ENCODE measurements at regions not wholly inside any gene's neighbourhood (a gene's known extent, or its start where the extent isn't known, plus 50 kb on each side); places are given as distances from the start of the nearest gene placed in this dataset.

- no peaks in the 10 kb centered on the region for H3K9me3 Mint-ChIP-seq (ENCODE audit: unreplicated experiment)
- H3K4me1 Mint-ChIP-seq (ENCODE audit: unreplicated experiment), result no peaks in the 10 kb centered on the region
- no peak for DNase-seq (ENCODE audit: low spot score)
- no peak overlapping the region for H3K27ac Mint-ChIP-seq (ENCODE audit: unreplicated experiment)
- peaks cover 2% of the 10 kb centered on the region for H3K27me3 Mint-ChIP-seq (ENCODE audit: unreplicated experiment)
- no peak overlapping the region for H3K4me3 Mint-ChIP-seq (ENCODE audit: unreplicated experiment)
- H3K36me3 Mint-ChIP-seq (ENCODE audit: low read depth, unreplicated experiment), result no peaks in the 10 kb centered on the region
- TF ChIP-seq, protein P1, sequence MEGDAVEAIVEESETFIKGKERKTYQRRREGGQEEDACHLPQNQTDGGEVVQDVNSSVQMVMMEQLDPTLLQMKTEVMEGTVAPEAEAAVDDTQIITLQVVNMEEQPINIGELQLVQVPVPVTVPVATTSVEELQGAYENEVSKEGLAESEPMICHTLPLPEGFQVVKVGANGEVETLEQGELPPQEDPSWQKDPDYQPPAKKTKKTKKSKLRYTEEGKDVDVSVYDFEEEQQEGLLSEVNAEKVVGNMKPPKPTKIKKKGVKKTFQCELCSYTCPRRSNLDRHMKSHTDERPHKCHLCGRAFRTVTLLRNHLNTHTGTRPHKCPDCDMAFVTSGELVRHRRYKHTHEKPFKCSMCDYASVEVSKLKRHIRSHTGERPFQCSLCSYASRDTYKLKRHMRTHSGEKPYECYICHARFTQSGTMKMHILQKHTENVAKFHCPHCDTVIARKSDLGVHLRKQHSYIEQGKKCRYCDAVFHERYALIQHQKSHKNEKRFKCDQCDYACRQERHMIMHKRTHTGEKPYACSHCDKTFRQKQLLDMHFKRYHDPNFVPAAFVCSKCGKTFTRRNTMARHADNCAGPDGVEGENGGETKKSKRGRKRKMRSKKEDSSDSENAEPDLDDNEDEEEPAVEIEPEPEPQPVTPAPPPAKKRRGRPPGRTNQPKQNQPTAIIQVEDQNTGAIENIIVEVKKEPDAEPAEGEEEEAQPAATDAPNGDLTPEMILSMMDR (IDR thresholded peaks at IDR 0.05; ENCODE audit: unreplicated experiment), result no peak
Measured at GRCh38 chr2:16260041-16260830, 319.9 kb downstream of the MYCN start.

- Mint-ChIP-seq H3K36me3 (ENCODE audit: low read depth, unreplicated experiment) (no peaks in the 10 kb centered on the region), H3K27me3 (ENCODE audit: unreplicated experiment) (peaks cover 2% of the 10 kb centered on the region), H3K9me3 (ENCODE audit: unreplicated experiment) (no peaks in the 10 kb centered on the region), H3K27ac (ENCODE audit: unreplicated experiment) (no peak overlapping the region), H3K4me1 (ENCODE audit: unreplicated experiment) (no peaks in the 10 kb centered on the region), H3K4me3 (ENCODE audit: unreplicated experiment) (no peak overlapping the region)
- DNase-seq (ENCODE audit: low spot score), result no peak
- TF ChIP-seq, protein P1 (IDR thresholded peaks at IDR 0.05; ENCODE audit: unreplicated experiment), result no peak
Measured at GRCh38 chr2:16259010-16259409, 318.7 kb downstream of the MYCN start.

GRCh38 chr2:16258350-16258749, 318.0 kb downstream of the MYCN start:
- Mint-ChIP-seq H3K9me3 (ENCODE audit: unreplicated experiment) (no peaks in the 10 kb centered on the region), H3K27ac (ENCODE audit: unreplicated experiment) (no peak overlapping the region), H3K4me3 (ENCODE audit: unreplicated experiment) (no peak overlapping the region), H3K27me3 (ENCODE audit: unreplicated experiment) (peaks cover 2% of the 10 kb centered on the region), H3K4me1 (ENCODE audit: unreplicated experiment) (no peaks in the 10 kb centered on the region), H3K36me3 (ENCODE audit: low read depth, unreplicated experiment) (no peaks in the 10 kb centered on the region)
- no peak for DNase-seq (ENCODE audit: low spot score)
- TF ChIP-seq, protein P1 (IDR thresholded peaks at IDR 0.05; ENCODE audit: unreplicated experiment), result no peak

DNA sequence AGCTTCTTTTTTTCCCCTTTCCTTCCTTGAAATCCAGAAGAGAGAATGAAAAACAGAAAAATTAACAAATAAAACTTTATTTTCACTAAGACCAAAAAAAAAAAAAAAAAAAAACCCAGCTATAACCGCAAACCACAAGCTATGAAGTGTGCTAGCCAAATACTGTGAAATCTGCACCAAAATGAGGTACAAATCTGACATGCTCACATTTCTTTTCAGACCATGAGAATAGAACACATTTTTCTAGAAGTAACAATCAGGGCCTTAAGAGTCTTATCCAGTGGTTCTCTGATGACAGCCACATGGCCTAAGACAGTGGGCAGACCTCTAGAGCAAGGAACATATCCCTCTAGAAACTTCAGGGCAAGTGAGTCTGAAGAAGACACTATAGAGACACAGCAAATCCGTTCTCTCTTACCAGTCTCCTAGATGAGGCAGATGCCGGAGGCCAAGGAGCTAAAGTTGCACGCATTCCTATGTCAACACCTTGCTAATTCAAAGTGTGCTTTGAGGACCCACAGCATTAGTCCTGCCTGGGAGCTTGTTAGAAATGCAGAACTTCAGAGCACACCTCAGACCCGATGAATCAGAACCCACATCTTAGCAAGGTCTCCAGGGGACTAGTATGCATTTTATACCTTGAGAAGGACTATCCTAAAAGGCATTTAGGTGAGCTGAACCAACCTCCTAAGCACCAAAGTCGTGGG, 317.1 kb downstream of the MYCN start:
- TF ChIP-seq, protein P1 (IDR thresholded peaks at IDR 0.05; ENCODE audit: unreplicated experiment), result no peak
- Mint-ChIP-seq H3K9me3 (ENCODE audit: unreplicated experiment) (no peaks in the 10 kb centered on the region), H3K27ac (ENCODE audit: unreplicated experiment) (no peak overlapping the region), H3K4me3 (ENCODE audit: unreplicated experiment) (no peak overlapping the region), H3K4me1 (ENCODE audit: unreplicated experiment) (no peaks in the 10 kb centered on the region), H3K27me3 (ENCODE audit: unreplicated experiment) (peaks cover 2% of the 10 kb centered on the region), H3K36me3 (ENCODE audit: low read depth, unreplicated experiment) (no peaks in the 10 kb centered on the region)
- DNase-seq (ENCODE audit: low spot score), result no peak

Measured in endothelial cell (in vitro differentiated cells).